DMS153 treated with DMSO at 0.1 percent for 48 hours (cell line): ENCODE measurements at regions not wholly inside any gene's neighbourhood (a gene's known extent, or its start where the extent isn't known, plus 50 kb on each side); places are given as distances from the start of the nearest gene placed in this dataset.

ENCODE experiments used
- DNase-seq: peaks from one replicate; lab custom pipeline; 2025; ENCODE audit not compliant: unreplicated experiment; lab: John Stamatoyannopoulos, UW

- no peak for DNase-seq
Measured at GRCh38 chr3:69569520-69569919, 169.7 kb upstream of the MITF start.

DNA sequence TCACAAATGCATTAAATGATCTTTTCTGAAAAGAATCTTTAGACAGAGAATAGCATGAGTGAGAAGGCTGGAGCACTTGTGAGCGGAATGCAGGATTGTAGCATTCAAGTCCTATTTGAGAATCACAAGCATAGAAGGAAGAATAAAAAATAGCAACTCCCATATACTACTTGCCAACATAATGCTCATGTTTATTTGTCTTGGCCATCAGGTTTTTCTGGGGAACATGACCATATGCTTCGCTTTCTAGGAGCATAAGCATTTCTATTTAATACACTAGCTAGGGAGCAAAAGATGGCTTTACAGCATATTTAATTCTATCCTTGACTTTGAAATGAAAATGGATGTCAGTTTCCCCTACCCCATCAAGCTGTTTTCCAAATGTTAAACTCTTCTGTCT, 170.3 kb upstream of the MITF start:
- no peak for DNase-seq

DNA sequence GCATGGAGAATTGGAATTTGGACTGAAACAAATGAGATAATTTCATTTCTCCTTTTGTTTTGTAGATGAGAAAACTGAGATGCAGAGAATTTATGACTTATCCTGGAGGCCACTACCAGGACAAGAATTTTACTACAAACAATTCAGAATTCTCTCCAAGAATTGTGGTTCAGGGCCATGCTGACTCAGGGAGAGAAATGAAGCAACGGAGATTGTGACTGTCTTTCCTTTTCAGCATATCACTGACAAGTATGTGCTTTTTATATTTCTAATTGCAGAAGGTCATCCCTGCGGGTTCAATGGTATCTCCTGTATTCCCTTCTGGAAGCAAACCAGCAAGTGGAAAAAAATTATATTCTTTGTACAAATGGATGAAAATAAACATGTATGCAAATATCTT, 170.8 kb upstream of the MITF start:
- DNase-seq, result no peak

DNA sequence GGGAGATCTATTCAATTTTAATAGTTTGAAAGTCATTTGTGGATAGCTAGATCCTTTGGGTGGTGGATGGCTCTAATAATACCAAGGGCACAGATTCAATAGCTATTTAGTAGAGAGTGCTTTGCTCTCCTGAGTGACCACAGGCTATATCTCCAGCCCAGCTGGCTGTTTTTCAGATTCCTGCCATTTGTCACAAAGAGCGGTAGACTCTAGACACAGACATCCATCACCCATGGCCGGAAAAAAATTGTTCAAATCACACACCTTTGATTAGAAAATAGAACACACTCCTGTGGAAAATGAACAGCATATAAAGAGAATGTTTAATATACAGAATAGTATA, 171.6 kb upstream of the MITF start:
- no peak for DNase-seq

DNA sequence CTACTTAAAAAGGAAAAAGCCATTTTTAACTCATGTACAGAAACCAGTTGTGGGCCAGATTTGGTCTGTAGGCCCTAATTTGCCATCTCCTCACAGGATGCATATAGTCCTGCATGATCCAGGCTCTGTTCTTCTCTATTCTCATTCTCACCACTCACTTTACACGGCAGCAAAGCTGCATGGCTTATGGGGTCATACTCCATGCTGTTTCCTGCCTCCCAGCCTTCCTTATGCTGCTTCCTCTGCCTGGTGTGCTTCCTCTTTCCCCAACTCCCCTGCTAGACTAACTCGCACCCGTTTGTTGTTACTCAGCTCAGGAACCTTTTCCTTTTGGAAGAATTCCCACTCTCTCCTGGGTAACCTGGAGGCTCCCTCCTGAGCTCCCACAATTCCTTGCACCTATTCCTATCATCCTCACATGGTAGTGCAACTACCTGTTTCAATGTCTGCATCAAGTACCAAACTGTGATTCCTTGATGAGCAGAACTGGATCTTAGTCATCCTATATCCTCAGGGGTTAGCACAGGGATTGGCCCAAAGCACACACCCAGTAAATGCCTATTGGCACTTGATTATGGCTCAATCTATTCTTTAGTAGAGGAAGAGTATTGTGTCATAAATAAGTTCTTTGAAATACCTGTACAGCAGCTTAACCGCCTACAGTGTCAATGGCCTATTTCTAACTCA, 172.1 kb upstream of the MITF start:
- no peak for DNase-seq

- DNase-seq, result no peak
Measured at GRCh38 chr3:69566275-69566674, 173.0 kb upstream of the MITF start.

- DNase-seq, result no peak
Measured at GRCh38 chr3:69565316-69565715, 173.9 kb upstream of the MITF start.

GRCh38 chr3:69563981-69564380, 175.3 kb upstream of the MITF start:
- DNase-seq, result no peak

GRCh38 chr3:69563151-69563550, 176.1 kb upstream of the MITF start:
- no peak for DNase-seq

DNA sequence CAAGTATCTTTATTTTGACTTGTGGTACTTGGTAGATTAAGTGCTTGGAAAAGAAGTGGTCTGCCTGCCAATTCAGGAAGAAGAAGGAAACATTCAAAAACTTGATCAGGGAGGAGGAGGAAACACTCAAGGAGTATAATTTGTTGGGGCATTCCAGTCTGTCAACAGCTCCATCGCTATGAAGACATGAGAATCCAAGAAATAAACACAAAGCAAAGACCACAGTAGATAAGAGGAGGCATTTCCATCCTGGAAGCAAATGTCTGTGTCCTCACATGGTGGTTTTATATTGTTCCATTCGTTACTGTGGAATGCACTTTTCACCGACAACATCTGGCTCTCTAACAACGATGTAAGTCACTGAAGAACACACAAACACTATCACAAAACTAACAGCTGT, 176.1 kb upstream of the FRMD4B start:
- DNase-seq, result no peak

- no peak for DNase-seq
Measured at GRCh38 chr3:69560818-69561217, 174.9 kb upstream of the FRMD4B start.

GRCh38 chr3:69560116-69560515, 174.2 kb upstream of the FRMD4B start:
- DNase-seq, result no peak

DNA sequence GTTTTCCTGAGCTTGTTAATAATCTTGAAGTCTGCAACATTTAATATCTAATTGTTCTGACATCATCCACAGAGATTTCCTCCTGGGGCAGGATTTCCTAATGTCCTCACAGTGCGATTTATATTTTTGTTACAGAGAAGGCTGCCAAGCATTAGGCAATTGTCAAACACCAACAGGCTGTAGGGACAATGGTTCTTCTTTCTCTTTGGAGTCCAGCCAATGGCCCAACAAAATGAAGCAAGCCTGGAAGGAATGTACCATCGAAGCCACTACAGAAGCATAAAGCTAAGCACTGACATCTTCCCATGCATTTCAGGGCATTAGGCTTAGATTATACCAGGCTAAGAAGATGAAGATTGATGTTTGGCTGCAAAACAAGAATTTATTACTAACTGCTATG, 173.0 kb upstream of the FRMD4B start:
- DNase-seq, result no peak

- no peak for DNase-seq
Measured at GRCh38 chr3:69554576-69554975, 168.7 kb upstream of the FRMD4B start.

DNA sequence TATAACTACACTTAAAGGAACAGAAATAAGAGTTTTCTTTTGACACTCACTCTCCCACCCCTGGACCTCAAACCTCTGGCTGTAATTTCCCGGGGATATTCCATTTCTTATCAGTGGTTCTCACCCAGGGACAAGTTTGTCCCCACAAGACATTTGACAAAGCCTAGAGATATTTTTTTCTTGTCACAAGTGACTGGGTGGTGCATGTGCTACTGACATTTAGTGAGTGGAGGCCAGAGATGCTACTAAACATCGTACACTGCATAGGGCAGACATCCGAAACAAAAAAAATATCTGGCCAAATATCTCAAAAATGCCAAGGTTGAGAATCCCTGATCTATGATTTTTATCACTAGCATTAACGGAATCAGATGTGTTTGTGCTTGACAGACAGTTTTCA, 168.0 kb upstream of the FRMD4B start:
- no peak for DNase-seq

DNA sequence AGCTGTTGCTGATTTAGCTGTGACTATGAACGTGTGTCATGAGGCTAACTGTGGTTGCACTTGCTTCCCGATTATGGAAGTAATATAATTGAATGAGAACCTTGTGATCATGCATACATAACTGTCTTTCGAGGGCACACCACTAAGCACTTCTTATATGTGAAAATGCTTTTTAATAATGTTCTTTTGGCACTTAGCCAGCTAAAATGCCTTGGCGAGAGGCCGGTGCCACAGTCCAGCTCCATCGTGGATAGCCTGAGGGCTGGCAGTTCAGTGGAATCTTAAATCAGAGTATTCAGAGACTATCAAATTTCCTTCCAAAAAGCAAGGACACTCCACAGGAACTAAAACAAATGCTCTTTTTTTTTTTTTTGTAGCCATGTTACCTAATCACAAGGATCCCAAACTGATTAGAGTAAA, 161.6 kb upstream of the FRMD4B start:
- DNase-seq, result no peak

DNA sequence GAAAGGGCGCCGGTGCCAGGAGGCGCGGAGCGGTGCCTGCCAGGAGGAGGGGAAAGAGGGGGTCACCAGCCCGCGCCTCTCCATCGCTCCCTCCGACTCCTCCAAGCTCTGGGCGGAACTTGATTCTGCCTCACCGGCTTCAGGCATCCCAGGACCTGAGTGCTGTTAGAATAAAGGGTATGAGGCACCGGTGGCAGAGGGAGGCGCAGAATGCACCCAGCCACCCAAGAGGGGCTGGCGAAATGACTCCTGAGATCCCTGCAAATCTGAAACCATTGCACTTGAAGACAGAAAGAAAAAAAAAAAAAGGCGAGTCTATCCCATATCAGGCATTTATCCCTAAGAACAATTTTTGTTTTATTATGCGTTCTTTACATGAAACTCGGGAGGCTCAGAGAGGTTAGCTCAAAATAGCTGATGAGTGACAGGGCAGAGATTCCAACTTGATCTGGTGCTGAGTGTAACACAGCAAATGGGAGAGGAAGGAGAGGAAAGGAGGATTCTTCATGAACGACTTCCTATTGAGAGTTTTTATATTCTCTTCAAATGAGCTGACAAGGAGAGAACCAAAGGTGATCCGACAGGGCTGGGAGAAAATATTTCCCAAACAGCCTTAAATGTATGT, 157.0 kb upstream of the FRMD4B start:
- no peak for DNase-seq

DNA sequence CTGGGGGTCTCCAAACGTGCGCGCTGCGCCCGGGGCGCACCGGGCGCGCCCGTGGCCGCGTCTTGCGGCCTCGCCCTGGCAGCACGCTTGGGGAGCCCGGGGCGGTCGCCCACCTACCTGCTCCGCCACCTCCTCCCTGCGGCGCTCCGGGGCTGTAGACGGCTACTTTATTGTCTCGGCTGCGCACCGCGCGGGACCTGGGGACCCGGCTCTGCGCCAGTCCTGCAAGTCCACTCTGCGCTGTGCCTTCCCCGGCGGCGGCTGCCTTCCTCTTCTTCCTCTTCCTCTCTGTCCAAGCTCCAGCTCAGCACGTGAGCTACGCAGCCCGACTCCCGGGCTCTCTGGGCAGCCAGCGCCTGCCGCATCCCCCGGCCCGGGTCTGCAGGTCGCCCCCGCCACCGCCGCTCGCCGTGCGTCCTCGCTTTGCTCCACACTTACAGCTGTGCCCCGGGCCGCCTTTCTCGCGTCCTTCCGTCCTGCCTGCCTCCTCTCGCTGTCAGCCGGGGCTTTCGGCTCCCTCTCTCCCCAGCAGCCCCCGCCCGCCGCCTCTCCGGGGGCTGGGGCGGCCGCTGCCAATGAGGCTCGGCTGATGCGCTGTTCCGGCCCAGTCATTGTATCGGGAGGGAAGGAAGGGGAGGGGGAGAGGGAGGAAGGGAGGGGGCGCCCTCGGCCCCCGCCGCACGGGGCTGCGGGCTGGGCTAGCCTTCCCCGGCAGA, 156.4 kb upstream of the FRMD4B start:
- no peak for DNase-seq

- DNase-seq, result no peak
Measured at GRCh38 chr3:69541711-69542088, 155.8 kb upstream of the FRMD4B start.

- DNase-seq, result no peak
Measured at GRCh38 chr3:69540706-69541581, 155.1 kb upstream of the FRMD4B start.

- DNase-seq, result no peak
Measured at GRCh38 chr3:69539134-69539533, 153.2 kb upstream of the FRMD4B start.

GRCh38 chr3:69538281-69538680, 152.4 kb upstream of the FRMD4B start:
- no peak for DNase-seq
